ENCODE measurements at regions not wholly inside any gene's neighbourhood (a gene's known extent, or its start where the extent isn't known, plus 50 kb on each side); places are given as distances from the start of the nearest gene placed in this dataset.

DNA sequence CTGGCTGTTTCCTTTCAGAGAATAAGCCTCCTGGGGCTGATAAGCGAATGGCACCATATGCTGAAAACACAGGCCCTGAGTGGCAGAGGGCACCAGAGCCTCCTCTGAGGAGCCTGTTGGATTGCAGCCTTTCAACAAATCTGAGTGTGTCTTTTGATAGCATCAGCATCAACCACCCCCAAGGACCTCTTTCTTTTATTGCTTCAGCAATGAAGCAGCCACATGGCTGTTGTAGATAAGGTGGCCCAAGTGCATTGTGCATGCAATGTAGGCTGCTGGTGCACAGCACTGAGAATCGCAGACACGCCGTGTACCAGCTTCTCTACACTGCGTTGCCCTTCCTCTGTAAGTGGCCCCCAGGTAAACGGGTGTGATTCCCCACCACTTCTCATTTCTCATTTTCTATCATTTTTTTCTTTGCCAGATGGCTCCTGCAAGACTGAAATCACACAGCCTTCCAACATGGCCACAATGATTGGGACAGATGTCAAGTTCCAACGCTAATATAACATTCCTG, 191.7 kb downstream of the DAD1 start:
- H3K18ac ChIP-seq (ENCODE audit: extremely low read depth, low read length): no peak overlapping the region
- FAIRE-seq: no peak
- ChIA-PET CTCF (ENCODE audit: partially characterized antibody) (interaction anchor here (0.8 to 3.1 kb wide), 2 partner anchors 75 to 76 kb away, joined by 3 to 18 read pairs; no protein-coding TSS in a partner anchor), POLR2A (ENCODE audit: partially characterized antibody) (no interaction called here)
- no peak overlapping the region for H2BK120ac ChIP-seq (replicated peaks; ENCODE audit: low read depth, low read length)
- H3K9me3 ChIP-seq (ENCODE audit: insufficient read depth in 2 of 2, low read depth in 1 of 2, low read length in 1 of 2): no peaks in the 10 kb centered on the region
- no peak for DNase-seq (ENCODE audit: low read depth in 1 of 2, low spot score in 2 of 2)
- no peak overlapping the region for H2BK5ac ChIP-seq (ENCODE audit: low read depth, low read length)
- H2AK5ac ChIP-seq (ENCODE audit: low read depth, low read length): no peak overlapping the region
- no peak overlapping the region for H3K23ac ChIP-seq (ENCODE audit: insufficient read length)
- no peak overlapping the region for H4K91ac ChIP-seq (replicated peaks; ENCODE audit: insufficient read length, low read length)
- no peak overlapping the region for H2BK12ac ChIP-seq (ENCODE audit: low read depth, low read length)
- no peaks in the 10 kb centered on the region for H4K20me1 ChIP-seq (replicated peaks in 1 of 2; ENCODE audit: control insufficient read depth in 1 of 2, insufficient read depth in 2 of 2, low read length in 2 of 2)
- no peaks in the 10 kb centered on the region for H3K79me2 ChIP-seq (ENCODE audit: control insufficient read depth in 1 of 2, insufficient read depth in 2 of 2, low read length in 2 of 2)
- H4K8ac ChIP-seq (ENCODE audit: extremely low read depth, insufficient read depth, low read length): no peak overlapping the region
- no peaks in the 10 kb centered on the region for H3K23me2 ChIP-seq (ENCODE audit: low read depth, low read length)
- H3K14ac ChIP-seq (ENCODE audit: insufficient read length): no peak overlapping the region
- H3K27ac ChIP-seq (ENCODE audit: low read depth, low read length): no peak overlapping the region
- no peak overlapping the region for H3K56ac ChIP-seq (replicated peaks; ENCODE audit: insufficient read length, low read depth, low read length)
- no peaks in the 10 kb centered on the region for H3K4me1 ChIP-seq (replicated peaks in 1 of 4; ENCODE audit: control insufficient read depth in 3 of 4, insufficient read depth in 4 of 4, low read length in 3 of 4)
- WGBS, 2 experiments (ENCODE audit: extremely low coverage in 1 of 2, insufficient coverage in 1 of 2, insufficient read length in 1 of 2, insufficient replicate concordance in 2 of 2, low coverage in 1 of 2, low lambda C conversion rate in 2 of 2, missing lambda C conversion rate in 1 of 2): 98% methylated on average over 6 of the region's 7 CpGs; no CpG with 5 or more reads in 1 of the 2 experiments
- no peaks in the 10 kb centered on the region for H3K27me3 ChIP-seq (replicated peaks in 1 of 4; ENCODE audit: control insufficient read depth in 3 of 4, extremely low read depth in 1 of 4, insufficient read depth in 3 of 4, low read length in 3 of 4)
- H3K79me1 ChIP-seq (ENCODE audit: low read depth, low read length): no peaks in the 10 kb centered on the region
- peak overlapping the region in 1 of 4 experiments; percentile 34; a peak in 1 of 7 replicates for H3K9ac ChIP-seq (replicated peaks in 1 of 4; ENCODE audit: extremely low read depth in 1 of 4, low read depth in 3 of 4, low read length in 3 of 4)
- no peak overlapping the region for H2AFZ ChIP-seq (ENCODE audit: low read length)
- H3K36me3 ChIP-seq (ENCODE audit: control insufficient read depth in 2 of 4, insufficient read depth in 4 of 4, low read length in 3 of 4): no peaks in the 10 kb centered on the region
- no peak overlapping the region for H3K4me2 ChIP-seq (ENCODE audit: insufficient read depth in 1 of 2, low read depth in 2 of 2, low read length in 2 of 2)
- H3K4me3 ChIP-seq (ENCODE audit: extremely low read depth in 1 of 4, insufficient read depth in 2 of 4, low read depth in 3 of 4, low read length in 4 of 4): no peak overlapping the region
- H3K4ac ChIP-seq (replicated peaks; ENCODE audit: insufficient read length, low read depth, low read length): no peak overlapping the region
- no peak overlapping the region for H2BK15ac ChIP-seq (ENCODE audit: low read length)
- no peak overlapping the region for H4K5ac ChIP-seq (ENCODE audit: insufficient read length, low read depth, low read length)
- no peak overlapping the region for H2BK20ac ChIP-seq (ENCODE audit: low read length)
- no peak for TF ChIP-seq BRCA1 (IDR thresholded peaks at IDR 0.05; ENCODE audit: low read depth, low read length)
- no peak for TF ChIP-seq NANOG (IDR thresholded peaks at IDR 0.05; ENCODE audit: insufficient read depth, low read depth, low read length, poor library complexity, severe bottlenecking)
- TF ChIP-seq SIRT6 (IDR thresholded peaks at IDR 0.05; ENCODE audit: low read length): no peak
- TF ChIP-seq, protein P1, sequence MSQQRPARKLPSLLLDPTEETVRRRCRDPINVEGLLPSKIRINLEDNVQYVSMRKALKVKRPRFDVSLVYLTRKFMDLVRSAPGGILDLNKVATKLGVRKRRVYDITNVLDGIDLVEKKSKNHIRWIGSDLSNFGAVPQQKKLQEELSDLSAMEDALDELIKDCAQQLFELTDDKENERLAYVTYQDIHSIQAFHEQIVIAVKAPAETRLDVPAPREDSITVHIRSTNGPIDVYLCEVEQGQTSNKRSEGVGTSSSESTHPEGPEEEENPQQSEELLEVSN (IDR thresholded peaks at IDR 0.05): no peak
- no peak for TF ChIP-seq SP1 (IDR thresholded peaks at IDR 0.05; ENCODE audit: low read depth, low read length)
- no peak for TF ChIP-seq POU5F1 (IDR thresholded peaks at IDR 0.05; ENCODE audit: low read depth, low read length)
- no peak for TF ChIP-seq NRF1 (IDR thresholded peaks at IDR 0.05; ENCODE audit: low read depth, low read length)
- no peak for TF ChIP-seq EP300 (IDR thresholded peaks at IDR 0.05; ENCODE audit: borderline replicate concordance in 1 of 2, low read depth in 2 of 2, low read length in 2 of 2)
- no peak for TF ChIP-seq RAD21 (IDR thresholded peaks at IDR 0.05 in 1 of 2, conservative IDR thresholded peaks at IDR 0.05 in 1 of 2; ENCODE audit: low read depth in 2 of 2, low read length in 2 of 2)
- no peak for TF ChIP-seq TAF7 (optimal IDR thresholded peaks at IDR 0.05; ENCODE audit: borderline replicate concordance, low read depth, low read length)
- no peak for TF ChIP-seq MAFK (IDR thresholded peaks at IDR 0.05; ENCODE audit: low read depth, low read length)
- TF ChIP-seq SIX5 (IDR thresholded peaks at IDR 0.05; ENCODE audit: low read depth, low read length): no peak
- TF ChIP-seq TCF12 (IDR thresholded peaks at IDR 0.05; ENCODE audit: low read depth, low read length): no peak
- TF ChIP-seq GTF2F1 (IDR thresholded peaks at IDR 0.05; ENCODE audit: borderline replicate concordance, low read depth, low read length): no peak
